Ascending aorta (tissue), 2 donors: ENCODE measurements at regions not wholly inside any gene's neighbourhood (a gene's known extent, or its start where the extent isn't known, plus 50 kb on each side); places are given as distances from the start of the nearest gene placed in this dataset.

Experiments used
- DNase-seq, 2 donors: peaks; one replicate each; pipeline ENCODE4 v3.0.0-alpha.2; 2019; ENCODE audit warnings: low spot score in 2 of 2
- H3K27ac ChIP-seq, 2 donors: fragments of 200-600 bp; sonication (generic); one replicate each; pipeline ENCODE4 v1.5.1; 2016 to 2017; ENCODE audit warnings: mild to moderate bottlenecking in 1 of 2
- H3K27me3 ChIP-seq: fragments of 200-600 bp; sonication (generic); one replicate; pipeline ENCODE4 v1.5.1; 2017
- H3K36me3 ChIP-seq, 2 donors: fragments of 200-600 bp; sonication (generic); one replicate each; pipeline ENCODE4 v1.5.1; 2016
- H3K4me1 ChIP-seq, 2 donors: fragments of 200-600 bp; sonication (generic); one replicate each; pipeline ENCODE4 v1.5.1; 2016 to 2017; ENCODE audit warnings: mild to moderate bottlenecking in 1 of 2
- H3K4me3 ChIP-seq, 2 donors: fragments of 200-600 bp; sonication (generic); one replicate each; pipeline ENCODE4 v1.5.1; 2016 to 2017; ENCODE audit warnings: mild to moderate bottlenecking in 1 of 2
- H3K9me3 ChIP-seq, 2 donors: fragments of 200-600 bp; sonication (generic); one replicate each; pipeline ENCODE4 v1.5.1; 2016
- CTCF ChIP-seq, 3 experiments: fragments of 200-600 bp in 2 of 3; fragments of 450-650 bp in 1 of 3; sonication (generic) in 2 of 3; IDR thresholded peaks; one replicate each; pipeline ENCODE4 v1.5.1; 2016 to 2019; ENCODE audit warnings: antibody characterized with exemption in 3 of 3, mild to moderate bottlenecking in 1 of 3, moderate library complexity in 1 of 3
- intact Hi-C: fragments of 100-400 bp; cut with DNase I; formaldehyde crosslinking; loops from one replicate; pipeline ENCODE4 v1.15.1; 2023

GRCh38 chr9:79287708-79288290 is 284.0 kb upstream of the TLE4 start:
- H3K4me1 ChIP-seq: no peaks in the 10 kb centered on the region
- H3K9me3 ChIP-seq: no peaks in the 10 kb centered on the region
- H3K36me3 ChIP-seq: no peaks in the 10 kb centered on the region
- intact Hi-C loops: no loop called here
- no peak overlapping the region for H3K4me3 ChIP-seq
- no peak for DNase-seq
- H3K27me3 ChIP-seq: no peaks in the 10 kb centered on the region
- TF ChIP-seq CTCF (IDR thresholded peaks at IDR 0.05): no peak
- no peak overlapping the region for H3K27ac ChIP-seq

DNA sequence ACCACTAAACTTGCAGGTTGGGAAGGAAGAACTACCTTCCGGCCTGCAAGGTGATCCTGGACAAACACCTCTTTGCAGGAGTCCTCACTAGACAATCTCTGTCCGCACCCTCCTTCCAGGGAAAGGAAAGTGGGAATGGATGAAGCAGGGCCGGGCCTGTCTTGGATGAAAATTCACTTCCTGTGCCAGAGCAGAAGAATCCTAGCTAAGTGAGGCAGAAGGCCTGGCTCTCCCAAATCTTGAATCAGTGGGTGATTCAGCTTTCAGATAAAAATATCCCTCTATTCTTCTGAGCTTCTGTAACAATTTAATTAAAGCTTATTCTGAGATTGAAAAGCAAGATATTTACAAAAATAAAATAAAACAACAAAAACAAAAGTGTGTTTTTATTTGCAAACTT is 281.9 kb upstream of the TLE4 start:
- Histone ChIP-seq H3K4me1 (no peaks in the 10 kb centered on the region), H3K9me3 (no peaks in the 10 kb centered on the region), H3K4me3 (no peak overlapping the region), H3K27me3 (no peaks in the 10 kb centered on the region), H3K27ac (no peak overlapping the region), H3K36me3 (no peaks in the 10 kb centered on the region)
- intact Hi-C loops: no loop called here
- DNase-seq: no peak
- TF ChIP-seq CTCF (IDR thresholded peaks at IDR 0.05): no peak

GRCh38 chr9:79292731-79293280 is 279.0 kb upstream of the TLE4 start:
- H3K4me3 ChIP-seq: no peak overlapping the region
- H3K27ac ChIP-seq: no peak overlapping the region
- H3K9me3 ChIP-seq: no peaks in the 10 kb centered on the region
- H3K4me1 ChIP-seq: no peaks in the 10 kb centered on the region
- no peaks in the 10 kb centered on the region for H3K27me3 ChIP-seq
- DNase-seq: no peak
- no peaks in the 10 kb centered on the region for H3K36me3 ChIP-seq
- intact Hi-C loops: no loop called here
- TF ChIP-seq CTCF (IDR thresholded peaks at IDR 0.05): no peak

GRCh38 chr9:79300068-79300467 is 271.7 kb upstream of the TLE4 start:
- intact Hi-C loops: no loop called here
- Histone ChIP-seq H3K4me1 (no peaks in the 10 kb centered on the region), H3K27me3 (no peaks in the 10 kb centered on the region), H3K36me3 (no peaks in the 10 kb centered on the region), H3K27ac (no peak overlapping the region), H3K4me3 (no peak overlapping the region), H3K9me3 (no peaks in the 10 kb centered on the region)
- no peak for TF ChIP-seq CTCF (IDR thresholded peaks at IDR 0.05)
- no peak for DNase-seq

GRCh38 chr9:79301085-79301484 is 270.7 kb upstream of the TLE4 start:
- Histone ChIP-seq H3K36me3 (no peaks in the 10 kb centered on the region), H3K4me3 (no peak overlapping the region), H3K9me3 (no peaks in the 10 kb centered on the region), H3K4me1 (no peaks in the 10 kb centered on the region), H3K27me3 (no peaks in the 10 kb centered on the region), H3K27ac (no peak overlapping the region)
- no peak for TF ChIP-seq CTCF (IDR thresholded peaks at IDR 0.05)
- DNase-seq: no peak
- intact Hi-C loops: no loop called here
